DOHH2 (cell line): ENCODE measurements at regions not wholly inside any gene's neighbourhood (a gene's known extent, or its start where the extent isn't known, plus 50 kb on each side); places are given as distances from the start of the nearest gene placed in this dataset.

Experiments
- H3F3A ChIP-seq: fragments of 200-600 bp; sonication (generic), shearing (Covaris generic); 2 replicates; pipeline ENCODE4 v1.6.0; 2016; ENCODE audit warnings: antibody characterized with exemption, mild to moderate bottlenecking; ENCODE audit not compliant: control insufficient read depth, insufficient read depth
- H3K27ac ChIP-seq: fragments of 200-600 bp; sonication (generic); 2 replicates; pipeline ENCODE4 v1.5.1; 2014; ENCODE audit warnings: low read depth, mild to moderate bottlenecking, low read length, moderate library complexity
- H3K27me3 ChIP-seq: fragments of 200-600 bp; sonication (generic); 2 replicates; pipeline ENCODE4 v1.6.1; 2014; ENCODE audit warnings: mild to moderate bottlenecking, low read length, mixed read lengths; ENCODE audit not compliant: control insufficient read depth
- H3K36me3 ChIP-seq: fragments of 200-600 bp; sonication (generic); 2 replicates; pipeline ENCODE4 v1.6.1; 2014; ENCODE audit warnings: mild to moderate bottlenecking, low read length, moderate library complexity, mixed read lengths; ENCODE audit not compliant: control insufficient read depth
- H3K4me1 ChIP-seq: fragments of 200-600 bp; sonication (generic); 2 replicates; pipeline ENCODE4 v1.6.1; 2014; ENCODE audit warnings: mild to moderate bottlenecking, low read length, mixed read lengths; ENCODE audit not compliant: control insufficient read depth
- H3K4me2 ChIP-seq: fragments of 200-600 bp; sonication (generic); 2 replicates; pipeline ENCODE4 v1.6.0; 2014; ENCODE audit warnings: mild to moderate bottlenecking, low read length, moderate library complexity
- H3K4me3 ChIP-seq: fragments of 200-600 bp; sonication (generic); 2 replicates; pipeline ENCODE4 v1.5.1; 2014; ENCODE audit warnings: mild to moderate bottlenecking, low read length, mixed read lengths
- H3K79me2 ChIP-seq: fragments of 200-600 bp; sonication (generic); 2 replicates; pipeline ENCODE4 v1.6.1; 2014; ENCODE audit warnings: mild to moderate bottlenecking, low read length, mixed read lengths; ENCODE audit not compliant: control insufficient read depth
- H3K9me2 ChIP-seq: fragments of 200-600 bp; sonication (generic); replicated peaks from 2 replicates; pipeline ENCODE4 v1.6.1; 2014; ENCODE audit warnings: mild to moderate bottlenecking, low read length, mixed read lengths; ENCODE audit not compliant: control insufficient read depth
- H3K9me3 ChIP-seq: fragments of 200-600 bp; sonication (generic); 2 replicates; pipeline ENCODE4 v1.6.1; 2014; ENCODE audit warnings: antibody characterized with exemption, low read length, mixed read lengths; ENCODE audit not compliant: control insufficient read depth, insufficient read depth
- H4K20me1 ChIP-seq: fragments of 200-600 bp; sonication (generic); 2 replicates; pipeline ENCODE4 v1.6.0; 2014; ENCODE audit warnings: low read depth, mild to moderate bottlenecking, antibody characterized with exemption, low read length, moderate library complexity; ENCODE audit not compliant: control insufficient read depth, insufficient read depth
- EZH2phosphoT487 ChIP-seq: fragments of 200-600 bp; sonication (generic); IDR thresholded peaks from 2 replicates; pipeline ENCODE4 v1.6.1; 2017; ENCODE audit warnings: borderline replicate concordance, mild to moderate bottlenecking, antibody characterized with exemption, low read length, moderate library complexity, mixed read lengths
- TF ChIP-seq, protein P1 (sequence below): fragments of 200-600 bp; sonication (generic); IDR thresholded peaks from one replicate; pipeline ENCODE4 v1.5.1; 2014; ENCODE audit warnings: antibody characterized with exemption, mild to moderate bottlenecking, low read depth, low read length; ENCODE audit not compliant: poor library complexity, severe bottlenecking

DNA sequence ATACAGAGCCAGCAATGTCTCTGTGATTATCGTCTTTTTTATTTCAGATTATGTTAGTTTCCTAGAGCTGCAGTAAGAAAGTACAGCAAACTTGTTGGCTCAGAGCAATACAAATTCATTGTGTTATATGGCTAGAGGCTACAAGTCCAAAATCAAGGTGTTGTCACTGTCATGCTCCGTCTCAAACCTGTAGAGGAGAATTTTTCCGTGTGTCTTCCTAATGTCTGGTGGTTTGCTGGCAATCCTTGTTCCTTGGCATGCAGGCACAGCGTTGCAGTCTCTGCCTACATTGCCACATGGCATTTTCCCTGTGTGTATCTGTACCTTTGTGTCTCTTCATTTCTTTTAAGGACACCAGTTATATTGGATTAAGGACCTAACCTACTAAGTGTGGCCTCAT, 244.4 kb downstream of the LRRIQ3 start:
- Histone ChIP-seq H3K4me2 (no peak overlapping the region), H3K36me3 (no peaks in the 10 kb centered on the region), H3F3A (no peaks in the 10 kb centered on the region), H3K9me3 (no peaks in the 10 kb centered on the region), H4K20me1 (no peaks in the 10 kb centered on the region), H3K9me2 (no peaks in the 10 kb centered on the region), H3K79me2 (no peaks in the 10 kb centered on the region), H3K4me3 (no peak overlapping the region), H3K4me1 (no peaks in the 10 kb centered on the region), H3K27ac (no peak overlapping the region), H3K27me3 (no peaks in the 10 kb centered on the region)
- TF ChIP-seq EZH2phosphoT487 = no peak
- TF ChIP-seq, protein P1, sequence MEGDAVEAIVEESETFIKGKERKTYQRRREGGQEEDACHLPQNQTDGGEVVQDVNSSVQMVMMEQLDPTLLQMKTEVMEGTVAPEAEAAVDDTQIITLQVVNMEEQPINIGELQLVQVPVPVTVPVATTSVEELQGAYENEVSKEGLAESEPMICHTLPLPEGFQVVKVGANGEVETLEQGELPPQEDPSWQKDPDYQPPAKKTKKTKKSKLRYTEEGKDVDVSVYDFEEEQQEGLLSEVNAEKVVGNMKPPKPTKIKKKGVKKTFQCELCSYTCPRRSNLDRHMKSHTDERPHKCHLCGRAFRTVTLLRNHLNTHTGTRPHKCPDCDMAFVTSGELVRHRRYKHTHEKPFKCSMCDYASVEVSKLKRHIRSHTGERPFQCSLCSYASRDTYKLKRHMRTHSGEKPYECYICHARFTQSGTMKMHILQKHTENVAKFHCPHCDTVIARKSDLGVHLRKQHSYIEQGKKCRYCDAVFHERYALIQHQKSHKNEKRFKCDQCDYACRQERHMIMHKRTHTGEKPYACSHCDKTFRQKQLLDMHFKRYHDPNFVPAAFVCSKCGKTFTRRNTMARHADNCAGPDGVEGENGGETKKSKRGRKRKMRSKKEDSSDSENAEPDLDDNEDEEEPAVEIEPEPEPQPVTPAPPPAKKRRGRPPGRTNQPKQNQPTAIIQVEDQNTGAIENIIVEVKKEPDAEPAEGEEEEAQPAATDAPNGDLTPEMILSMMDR = no peak

DNA sequence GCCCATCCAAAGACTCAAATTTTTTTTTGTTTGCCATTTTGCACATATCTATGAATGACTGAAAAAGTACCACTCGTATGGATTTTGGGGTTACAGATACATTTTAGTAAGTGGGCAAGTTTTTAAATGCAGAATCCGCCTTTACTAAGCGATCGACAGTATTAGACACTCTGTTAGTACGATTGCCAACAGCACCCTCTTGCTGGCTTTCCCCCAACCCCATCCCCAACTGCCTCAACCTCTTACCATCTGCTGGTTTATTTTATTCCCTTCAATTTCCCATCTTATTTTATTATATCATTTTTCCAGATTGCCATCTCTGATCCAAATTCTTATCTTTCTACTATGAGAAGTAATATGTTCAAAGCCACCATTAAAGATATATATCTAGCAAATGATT, 244.8 kb downstream of the LRRIQ3 start:
- Histone ChIP-seq H3F3A (no peaks in the 10 kb centered on the region), H4K20me1 (no peaks in the 10 kb centered on the region), H3K27me3 (no peaks in the 10 kb centered on the region), H3K4me2 (no peak overlapping the region), H3K9me2 (no peaks in the 10 kb centered on the region), H3K36me3 (no peaks in the 10 kb centered on the region), H3K27ac (no peak overlapping the region), H3K4me1 (no peaks in the 10 kb centered on the region), H3K79me2 (no peaks in the 10 kb centered on the region), H3K9me3 (no peaks in the 10 kb centered on the region), H3K4me3 (no peak overlapping the region)
- TF ChIP-seq EZH2phosphoT487 = no peak
- TF ChIP-seq, protein P1 = no peak

DNA sequence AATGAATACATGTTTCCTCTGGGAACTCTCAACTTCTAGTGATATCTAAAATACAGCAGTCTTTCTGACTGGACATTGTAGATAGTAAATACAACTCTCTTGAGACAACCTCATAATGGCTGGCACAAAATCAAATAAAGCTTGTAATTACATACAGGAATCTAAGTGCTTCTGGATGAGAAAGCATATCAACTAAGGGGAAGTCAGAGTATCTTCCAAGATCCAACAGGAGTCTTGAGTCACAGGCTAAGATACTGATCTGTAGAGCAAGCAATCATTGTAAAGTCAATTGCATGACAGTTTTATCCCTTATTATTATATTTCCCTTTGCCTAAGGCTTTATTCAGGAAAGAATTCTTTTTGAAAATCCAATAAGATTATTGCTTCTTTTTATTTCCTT, 249.9 kb downstream of the LRRIQ3 start:
- no peaks in the 10 kb centered on the region for H3K4me1 ChIP-seq
- no peaks in the 10 kb centered on the region for H4K20me1 ChIP-seq
- TF ChIP-seq EZH2phosphoT487 = no peak
- TF ChIP-seq, protein P1 = no peak
- H3K9me2 ChIP-seq = no peaks in the 10 kb centered on the region
- H3K36me3 ChIP-seq = no peaks in the 10 kb centered on the region
- H3K27ac ChIP-seq = no peak overlapping the region
- H3K27me3 ChIP-seq = no peaks in the 10 kb centered on the region
- no peaks in the 10 kb centered on the region for H3K79me2 ChIP-seq
- no peak overlapping the region for H3K4me2 ChIP-seq
- H3K4me3 ChIP-seq = no peak overlapping the region
- no peaks in the 10 kb centered on the region for H3F3A ChIP-seq
- H3K9me3 ChIP-seq = no peaks in the 10 kb centered on the region

DNA sequence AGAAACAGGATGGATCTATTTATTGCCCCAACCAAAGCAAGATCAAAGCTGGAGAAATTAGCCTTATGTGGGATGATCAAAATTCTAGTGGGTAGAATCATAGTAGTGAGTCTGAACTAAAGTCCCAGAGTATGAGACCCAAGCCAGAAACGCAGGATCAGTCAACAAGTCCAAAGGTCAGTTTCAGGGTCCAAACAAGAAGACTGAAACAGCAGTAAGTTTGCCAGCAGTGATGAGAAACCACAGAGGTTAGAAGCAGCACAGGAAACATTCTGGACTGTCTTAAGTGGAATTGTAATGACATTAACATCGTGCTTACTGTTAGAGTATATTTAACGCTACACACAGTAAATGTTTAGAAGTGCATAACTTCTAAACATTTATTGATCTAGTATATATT, 251.0 kb downstream of the LRRIQ3 start:
- Histone ChIP-seq H3K27ac (no peak overlapping the region), H3K4me3 (no peak overlapping the region), H3K9me2 (no peaks in the 10 kb centered on the region), H3K4me1 (no peaks in the 10 kb centered on the region), H3K36me3 (no peaks in the 10 kb centered on the region), H3K9me3 (no peaks in the 10 kb centered on the region), H4K20me1 (no peaks in the 10 kb centered on the region), H3K4me2 (no peak overlapping the region), H3K79me2 (no peaks in the 10 kb centered on the region), H3K27me3 (no peaks in the 10 kb centered on the region), H3F3A (no peaks in the 10 kb centered on the region)
- TF ChIP-seq, protein P1 = no peak
- TF ChIP-seq EZH2phosphoT487 = no peak
